ENCODE measurements at regions not wholly inside any gene's neighbourhood (a gene's known extent, or its start where the extent isn't known, plus 50 kb on each side); places are given as distances from the start of the nearest gene placed in this dataset.

DNA sequence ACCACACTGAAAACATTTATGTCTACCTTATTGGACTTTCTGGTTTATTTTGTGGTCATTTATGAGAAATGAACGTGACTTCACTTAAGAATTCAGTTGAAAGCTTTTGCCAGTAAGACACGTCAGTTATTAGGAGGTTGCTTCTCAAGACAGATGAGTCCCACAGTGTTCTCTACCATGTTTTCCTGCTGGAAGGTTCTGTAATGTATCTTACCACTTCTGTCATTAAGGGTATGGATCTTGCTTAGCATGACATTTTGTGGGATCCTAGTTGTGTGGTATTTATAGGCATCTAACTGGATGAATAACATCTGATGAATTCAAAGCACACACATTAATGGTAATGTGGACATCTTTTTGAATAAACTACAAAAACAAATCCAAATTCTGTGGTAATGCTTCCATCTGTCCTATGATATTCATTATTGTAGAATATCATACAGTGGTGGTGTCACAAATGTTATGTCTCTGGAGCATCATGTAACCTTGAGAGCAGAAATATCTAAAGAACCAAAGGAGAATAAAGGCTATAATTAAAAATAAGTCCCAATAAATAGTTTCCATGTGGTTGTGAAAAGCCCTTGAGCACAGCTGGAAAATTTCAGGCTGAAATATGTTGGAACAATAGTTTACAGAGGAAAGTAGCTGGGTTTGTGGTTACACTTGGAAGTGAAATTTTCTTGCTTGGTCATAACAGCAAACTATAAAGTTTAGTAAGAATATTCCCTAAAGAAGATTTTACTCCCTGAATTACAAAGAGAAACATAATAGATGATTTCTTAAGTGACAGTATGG is 61.5 kb downstream of the C3orf38 start:
- Histone ChIP-seq H3K4me1 (replicated peaks in 1 of 4; ENCODE audit: control insufficient read depth in 3 of 4, insufficient read depth in 4 of 4, low read length in 3 of 4) (no peaks in the 10 kb centered on the region), H4K8ac (ENCODE audit: extremely low read depth, insufficient read depth, low read length) (no peak overlapping the region), H2BK5ac (ENCODE audit: low read depth, low read length) (no peak overlapping the region), H3K4me3 (ENCODE audit: extremely low read depth in 1 of 4, insufficient read depth in 2 of 4, low read depth in 3 of 4, low read length in 4 of 4) (no peak overlapping the region), H3K4me2 (ENCODE audit: insufficient read depth in 1 of 2, low read depth in 2 of 2, low read length in 2 of 2) (no peak overlapping the region), H4K20me1 (replicated peaks in 1 of 2; ENCODE audit: control insufficient read depth in 1 of 2, insufficient read depth in 2 of 2, low read length in 2 of 2) (no peaks in the 10 kb centered on the region), H3K9me3 (ENCODE audit: insufficient read depth in 2 of 2, low read depth in 1 of 2, low read length in 1 of 2) (no peaks in the 10 kb centered on the region), H3K23me2 (ENCODE audit: low read depth, low read length) (no peaks in the 10 kb centered on the region; the same call in 1 of the 2 replicates), H2BK120ac (replicated peaks; ENCODE audit: low read depth, low read length) (no peak overlapping the region), H4K5ac (ENCODE audit: insufficient read length, low read depth, low read length) (no peak overlapping the region), H2BK12ac (ENCODE audit: low read depth, low read length) (no peak overlapping the region), H3K79me1 (ENCODE audit: low read depth, low read length) (no peaks in the 10 kb centered on the region), H3K79me2 (ENCODE audit: control insufficient read depth in 1 of 2, insufficient read depth in 2 of 2, low read length in 2 of 2) (no peaks in the 10 kb centered on the region), H3K14ac (ENCODE audit: insufficient read length) (no peak overlapping the region), H3K23ac (ENCODE audit: insufficient read length) (no peak overlapping the region), H4K91ac (replicated peaks; ENCODE audit: insufficient read length, low read length) (no peak overlapping the region), H3K4ac (replicated peaks; ENCODE audit: insufficient read length, low read depth, low read length) (no peak overlapping the region), H3K27me3 (replicated peaks in 1 of 4; ENCODE audit: control insufficient read depth in 3 of 4, extremely low read depth in 1 of 4, insufficient read depth in 3 of 4, low read length in 3 of 4) (no peaks in the 10 kb centered on the region), H2AK5ac (ENCODE audit: low read depth, low read length) (no peak overlapping the region), H3K18ac (ENCODE audit: extremely low read depth, low read length) (no peak overlapping the region), H2BK15ac (ENCODE audit: low read length) (no peak overlapping the region), H2BK20ac (ENCODE audit: low read length) (no peak overlapping the region), H3K9ac (replicated peaks in 1 of 4; ENCODE audit: extremely low read depth in 1 of 4, low read depth in 3 of 4, low read length in 3 of 4) (no peak overlapping the region), H3K56ac (replicated peaks; ENCODE audit: insufficient read length, low read depth, low read length) (no peak overlapping the region), H2AFZ (ENCODE audit: low read length) (no peak overlapping the region), H3K36me3 (ENCODE audit: control insufficient read depth in 2 of 4, insufficient read depth in 4 of 4, low read length in 3 of 4) (no peaks in the 10 kb centered on the region), H3K27ac (ENCODE audit: low read depth, low read length) (no peak overlapping the region)
- CTCF ChIA-PET (ENCODE audit: partially characterized antibody) = interaction anchor here (1.0 kb wide), 1 partner anchor 8 kb away, joined by 3 read pairs; no protein-coding TSS in a partner anchor
- WGBS, 2 experiments (ENCODE audit: extremely low coverage in 1 of 2, insufficient coverage in 1 of 2, insufficient read length in 1 of 2, insufficient replicate concordance in 2 of 2, low coverage in 1 of 2, low lambda C conversion rate in 2 of 2, missing lambda C conversion rate in 1 of 2) = 93% methylated on average over 2 of the region's 2 CpGs; no CpG with 5 or more reads in 1 of the 2 experiments
- POLR2A ChIA-PET (ENCODE audit: partially characterized antibody) = no interaction called here
- FAIRE-seq = no peak
- no peak for DNase-seq (ENCODE audit: low read depth in 1 of 2, low spot score in 2 of 2)
- TF ChIP-seq TCF12 (IDR thresholded peaks at IDR 0.05; ENCODE audit: low read depth, low read length) (no peak), RAD21 (IDR thresholded peaks at IDR 0.05 in 1 of 2, conservative IDR thresholded peaks at IDR 0.05 in 1 of 2; ENCODE audit: low read depth in 2 of 2, low read length in 2 of 2) (no peak), TAF1 (IDR thresholded peaks at IDR 0.05; ENCODE audit: low read depth, low read length) (no peak), EP300 (IDR thresholded peaks at IDR 0.05; ENCODE audit: borderline replicate concordance in 1 of 2, low read depth in 2 of 2, low read length in 2 of 2) (no peak), POLR2AphosphoS5 (IDR thresholded peaks at IDR 0.05; ENCODE audit: low read depth, low read length) (no peak), TBP (IDR thresholded peaks at IDR 0.05; ENCODE audit: low read depth, low read length) (no peak), SP1 (IDR thresholded peaks at IDR 0.05; ENCODE audit: low read depth, low read length) (no peak), YY1 (IDR thresholded peaks at IDR 0.05; ENCODE audit: low read depth, low read length) (no peak), PHF8 (conservative IDR thresholded peaks at IDR 0.05; ENCODE audit: low read depth, low read length) (no peak), JUND (IDR thresholded peaks at IDR 0.05; ENCODE audit: low read length) (no peak), SAP30 (IDR thresholded peaks at IDR 0.05; ENCODE audit: insufficient read depth, insufficient replicate concordance, low read length) (no peak), CBX8 (IDR thresholded peaks at IDR 0.05; ENCODE audit: borderline replicate concordance, low read depth, low read length) (no peak), NANOG (IDR thresholded peaks at IDR 0.05; ENCODE audit: insufficient read depth, low read depth, low read length, poor library complexity, severe bottlenecking) (no peak)

Measured in H1 (cell line).